MM.1S (cell line): ENCODE measurements at regions not wholly inside any gene's neighbourhood (a gene's known extent, or its start where the extent isn't known, plus 50 kb on each side); places are given as distances from the start of the nearest gene placed in this dataset.

Experiments used
- DNase-seq: peaks from one replicate; pipeline ENCODE4 v3.0.0-alpha.2; 2015
- H2AFZ ChIP-seq: fragments of 300-600 bp; sonication (generic); 2 replicates; pipeline ENCODE4 v1.6.0; 2016; ENCODE audit warnings: antibody characterized with exemption, low read length
- H3F3A ChIP-seq: fragments of 300-600 bp; sonication (generic); 2 replicates; pipeline ENCODE4 v1.6.1; 2016; ENCODE audit warnings: mild to moderate bottlenecking, antibody characterized with exemption, low read length, moderate library complexity, mixed read lengths; ENCODE audit not compliant: insufficient read depth
- H3K27ac ChIP-seq: fragments of 300-600 bp; sonication (generic); 2 replicates; pipeline ENCODE4 v1.5.1; 2016; ENCODE audit warnings: mild to moderate bottlenecking, low read length
- H3K27me3 ChIP-seq: fragments of 300-600 bp; sonication (generic); replicated peaks from 2 replicates; pipeline ENCODE4 v1.6.0; 2016; ENCODE audit warnings: low read length; ENCODE audit not compliant: insufficient read depth
- H3K36me3 ChIP-seq: fragments of 300-600 bp; sonication (generic); replicated peaks from 2 replicates; pipeline ENCODE4 v1.6.1; 2016; ENCODE audit warnings: mild to moderate bottlenecking, low read length, mixed read lengths; ENCODE audit not compliant: insufficient read depth
- H3K4me1 ChIP-seq: fragments of 300-600 bp; sonication (generic); 2 replicates; pipeline ENCODE4 v1.6.1; 2016; ENCODE audit warnings: low read length, mixed read lengths
- H3K4me2 ChIP-seq: fragments of 300-600 bp; sonication (generic); 2 replicates; pipeline ENCODE4 v1.6.0; 2016; ENCODE audit warnings: low read depth, low read length
- H3K4me3 ChIP-seq: fragments of 300-600 bp; sonication (generic); 2 replicates; pipeline ENCODE4 v1.5.1; 2016; ENCODE audit warnings: low read length, mixed read lengths
- H3K79me2 ChIP-seq: fragments of 300-600 bp; sonication (generic); 2 replicates; pipeline ENCODE4 v1.6.1; 2016; ENCODE audit warnings: mixed run types, low read length, mixed read lengths
- H3K9ac ChIP-seq: fragments of 300-600 bp; sonication (generic); 2 replicates; pipeline ENCODE4 v1.6.1; 2016; ENCODE audit warnings: low read length, mixed read lengths
- H3K9me2 ChIP-seq: fragments of 300-600 bp; sonication (generic); replicated peaks from 2 replicates; pipeline ENCODE4 v1.6.1; 2016; ENCODE audit warnings: mild to moderate bottlenecking, low read length, mixed read lengths; ENCODE audit not compliant: insufficient read depth
- H3K9me3 ChIP-seq: fragments of 300-600 bp; sonication (generic); replicated peaks from 2 replicates; pipeline ENCODE4 v1.6.1; 2016; ENCODE audit warnings: mild to moderate bottlenecking, low read length, mixed read lengths; ENCODE audit not compliant: insufficient read depth
- H4K20me1 ChIP-seq: fragments of 300-600 bp; sonication (generic); 2 replicates; pipeline ENCODE4 v1.6.1; 2016; ENCODE audit warnings: mild to moderate bottlenecking, low read length, moderate library complexity, mixed read lengths; ENCODE audit not compliant: insufficient read depth
- EZH2 ChIP-seq: fragments of 300-600 bp; sonication (generic); optimal IDR thresholded peaks from 2 replicates; pipeline ENCODE3; 2017; ENCODE audit warnings: low read depth, mild to moderate bottlenecking, antibody characterized with exemption, low read length, mixed read lengths
- EZH2phosphoT487 ChIP-seq: fragments of 300-600 bp; sonication (generic); IDR thresholded peaks from 2 replicates; pipeline ENCODE4 v1.6.1; 2018; ENCODE audit warnings: antibody characterized with exemption, low read length
- TF ChIP-seq, protein P1 (sequence below): fragments of 300-600 bp; sonication (generic); IDR thresholded peaks from 2 replicates; pipeline ENCODE4 v1.5.1; 2016; ENCODE audit warnings: antibody characterized with exemption, low read length, mixed read lengths

DNA sequence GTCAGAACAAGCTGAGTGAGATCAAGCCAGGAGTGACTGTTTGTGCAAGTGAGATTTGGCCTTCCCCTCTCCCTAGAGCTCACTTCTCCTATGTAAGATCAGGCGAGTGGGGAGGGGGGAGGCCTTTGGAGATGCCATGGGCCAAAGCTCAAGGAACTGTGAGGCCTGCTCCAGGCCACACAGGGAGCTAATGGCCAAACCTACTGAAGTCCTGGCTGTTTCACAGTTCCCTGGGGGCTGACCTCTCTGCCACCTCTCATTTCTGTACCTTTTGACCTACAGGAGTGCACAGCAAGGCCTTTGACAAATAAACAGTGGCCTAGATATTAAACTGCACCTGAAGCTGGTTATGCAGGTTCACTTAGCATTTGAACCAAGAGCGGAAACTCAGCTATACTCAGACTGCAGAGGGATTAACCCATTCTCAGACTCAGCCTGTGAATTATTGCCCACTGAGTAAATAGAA lies 235.0 kb upstream of the NT5C1B start:
- H3K79me2 ChIP-seq = no peaks in the 10 kb centered on the region
- no peak for TF ChIP-seq EZH2phosphoT487

DNA sequence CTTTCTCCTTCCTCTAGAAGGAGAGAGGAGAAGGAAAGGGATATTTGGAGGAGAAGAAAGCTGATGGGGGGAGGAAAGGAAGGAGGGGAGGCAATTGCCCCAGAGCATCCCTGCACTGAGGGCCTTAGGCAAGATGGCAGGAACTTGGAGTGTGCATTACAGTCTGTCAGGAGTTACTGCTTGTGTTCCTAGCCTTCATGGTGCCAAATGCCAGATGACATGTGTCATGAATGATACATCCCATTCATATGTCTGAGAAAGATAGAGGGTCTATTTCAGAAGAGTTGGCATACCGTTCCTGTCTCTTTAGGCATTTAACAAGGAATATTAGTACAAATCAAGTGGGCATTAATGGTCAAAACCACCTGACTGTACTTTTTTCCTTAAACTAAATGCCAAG lies 232.1 kb upstream of the NT5C1B start:
- no peaks in the 10 kb centered on the region for H4K20me1 ChIP-seq
- H3K9me3 ChIP-seq = no peaks in the 10 kb centered on the region
- H3K36me3 ChIP-seq = no peaks in the 10 kb centered on the region

More for the DNA sequence above, 235.0 kb upstream of the NT5C1B start:
- Histone ChIP-seq H3K36me3 (no peaks in the 10 kb centered on the region), H2AFZ (no peak overlapping the region), H3K27me3 (no peaks in the 10 kb centered on the region), H3K9me2 (no peaks in the 10 kb centered on the region), H3K9ac (no peak overlapping the region), H3K27ac (no peak overlapping the region), H3K9me3 (no peaks in the 10 kb centered on the region), H3K4me2 (no peak overlapping the region), H3K4me1 (peaks cover 4% of the 10 kb centered on the region; the same call in 1 of the 2 replicates), H3F3A (no peaks in the 10 kb centered on the region), H4K20me1 (no peaks in the 10 kb centered on the region), H3K4me3 (no peak overlapping the region)
- no peak for DNase-seq

GRCh38 chr2:18820966-18821365 lies 231.6 kb upstream of the NT5C1B start:
- TF ChIP-seq EZH2phosphoT487 (no peak), EZH2 (no peak)
- TF ChIP-seq, protein P1, sequence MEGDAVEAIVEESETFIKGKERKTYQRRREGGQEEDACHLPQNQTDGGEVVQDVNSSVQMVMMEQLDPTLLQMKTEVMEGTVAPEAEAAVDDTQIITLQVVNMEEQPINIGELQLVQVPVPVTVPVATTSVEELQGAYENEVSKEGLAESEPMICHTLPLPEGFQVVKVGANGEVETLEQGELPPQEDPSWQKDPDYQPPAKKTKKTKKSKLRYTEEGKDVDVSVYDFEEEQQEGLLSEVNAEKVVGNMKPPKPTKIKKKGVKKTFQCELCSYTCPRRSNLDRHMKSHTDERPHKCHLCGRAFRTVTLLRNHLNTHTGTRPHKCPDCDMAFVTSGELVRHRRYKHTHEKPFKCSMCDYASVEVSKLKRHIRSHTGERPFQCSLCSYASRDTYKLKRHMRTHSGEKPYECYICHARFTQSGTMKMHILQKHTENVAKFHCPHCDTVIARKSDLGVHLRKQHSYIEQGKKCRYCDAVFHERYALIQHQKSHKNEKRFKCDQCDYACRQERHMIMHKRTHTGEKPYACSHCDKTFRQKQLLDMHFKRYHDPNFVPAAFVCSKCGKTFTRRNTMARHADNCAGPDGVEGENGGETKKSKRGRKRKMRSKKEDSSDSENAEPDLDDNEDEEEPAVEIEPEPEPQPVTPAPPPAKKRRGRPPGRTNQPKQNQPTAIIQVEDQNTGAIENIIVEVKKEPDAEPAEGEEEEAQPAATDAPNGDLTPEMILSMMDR = no peak
- no peak overlapping the region for H3K27ac ChIP-seq
- DNase-seq = no peak
- H3K9ac ChIP-seq = no peak overlapping the region
- no peaks in the 10 kb centered on the region for H4K20me1 ChIP-seq
- H2AFZ ChIP-seq = no peak overlapping the region
- H3K27me3 ChIP-seq = no peaks in the 10 kb centered on the region
- H3K4me1 ChIP-seq = peaks cover 7% of the 10 kb centered on the region; the same call in 1 of the 2 replicates
- no peak overlapping the region for H3K4me2 ChIP-seq
- H3K79me2 ChIP-seq = no peaks in the 10 kb centered on the region
- H3K9me3 ChIP-seq = no peaks in the 10 kb centered on the region
- H3F3A ChIP-seq = no peaks in the 10 kb centered on the region
- H3K36me3 ChIP-seq = no peaks in the 10 kb centered on the region
- no peaks in the 10 kb centered on the region for H3K9me2 ChIP-seq
- H3K4me3 ChIP-seq = no peak overlapping the region

More for the DNA sequence above, 232.1 kb upstream of the NT5C1B start:
- H3K4me2 ChIP-seq = no peak overlapping the region
- H2AFZ ChIP-seq = no peak overlapping the region
- H3K4me3 ChIP-seq = no peak overlapping the region
- no peaks in the 10 kb centered on the region for H3K79me2 ChIP-seq
- no peak overlapping the region for H3K27ac ChIP-seq
- H3F3A ChIP-seq = no peaks in the 10 kb centered on the region
- DNase-seq = no peak
- H3K4me1 ChIP-seq = peaks cover 7% of the 10 kb centered on the region; the same call in 1 of the 2 replicates
- TF ChIP-seq EZH2phosphoT487 (no peak), EZH2 (no peak)
- TF ChIP-seq, protein P1 = no peak
- H3K27me3 ChIP-seq = no peaks in the 10 kb centered on the region
- H3K9ac ChIP-seq = no peak overlapping the region
- H3K9me2 ChIP-seq = no peaks in the 10 kb centered on the region

- Histone ChIP-seq H3K27ac (no peak overlapping the region), H3K27me3 (no peaks in the 10 kb centered on the region), H3K4me3 (no peak overlapping the region), H2AFZ (no peak overlapping the region), H4K20me1 (no peaks in the 10 kb centered on the region), H3K4me2 (no peak overlapping the region), H3F3A (no peaks in the 10 kb centered on the region), H3K36me3 (no peaks in the 10 kb centered on the region), H3K79me2 (no peaks in the 10 kb centered on the region), H3K9ac (no peak overlapping the region), H3K9me2 (no peaks in the 10 kb centered on the region), H3K9me3 (no peaks in the 10 kb centered on the region), H3K4me1 (peaks cover 7% of the 10 kb centered on the region; the same call in 1 of the 2 replicates)
- DNase-seq = no peak
- TF ChIP-seq EZH2phosphoT487 (no peak), EZH2 (no peak)
- TF ChIP-seq, protein P1 = no peak
Measured at GRCh38 chr2:18819566-18819965, 230.2 kb upstream of the NT5C1B start.
